Left forelimb (tissue), 1 donor: ENCODE measurements at regions not wholly inside any gene's neighbourhood (a gene's known extent, or its start where the extent isn't known, plus 50 kb on each side); places are given as distances from the start of the nearest gene placed in this dataset.
"Not testable (repeated sequence)": the region's sequence is repeated elsewhere in the genome, so short reads cannot be mapped to it uniquely, and the experiment has no call there.

Experiments
- DNase-seq: peaks from one replicate; pipeline ENCODE4 v3.0.0-alpha.2; 2018; ENCODE audit warnings: low spot score

GRCh38 chr14:37650356-37651037 is 55.1 kb downstream of the TTC6 start:
- DNase-seq = no peak

- no peak for DNase-seq
These were observed 56.6 kb downstream of the TTC6 start for GRCh38 chr14:37652042-37652441.

- DNase-seq = no peak
These were observed 60.0 kb downstream of the TTC6 start for GRCh38 chr14:37655418-37655817.

- DNase-seq = no peak
These were observed 62.7 kb downstream of the TTC6 start for GRCh38 chr14:37658156-37658555.

- DNase-seq = no peak
These were observed 68.1 kb downstream of the TTC6 start for GRCh38 chr14:37663498-37663897.

GRCh38 chr14:37665479-37665878 is 70.0 kb downstream of the TTC6 start:
- no peak for DNase-seq

GRCh38 chr14:37665951-37666350 is 70.5 kb downstream of the TTC6 start:
- no peak for DNase-seq

GRCh38 chr14:37668646-37669045 is 73.2 kb downstream of the TTC6 start:
- no peak for DNase-seq

- no peak for DNase-seq
These were observed 73.8 kb downstream of the TTC6 start for GRCh38 chr14:37669242-37669641.

GRCh38 chr14:37673439-37673838 is 78.0 kb downstream of the TTC6 start:
- DNase-seq = no peak

GRCh38 chr14:37678916-37679315 is 83.5 kb downstream of the TTC6 start:
- no peak for DNase-seq

GRCh38 chr14:37681486-37681885 is 86.1 kb downstream of the TTC6 start:
- DNase-seq = no peak

GRCh38 chr14:37692680-37693079 is 97.3 kb downstream of the TTC6 start:
- DNase-seq = not testable (repeated sequence)

- DNase-seq = not testable (repeated sequence)
These were observed 98.0 kb downstream of the TTC6 start for GRCh38 chr14:37693420-37693819.

GRCh38 chr14:37695866-37696265 is 100.4 kb downstream of the TTC6 start:
- DNase-seq = no peak

GRCh38 chr14:37697489-37698121 is 102.2 kb downstream of the TTC6 start:
- DNase-seq = no peak

- no peak for DNase-seq
These were observed 103.7 kb downstream of the TTC6 start for GRCh38 chr14:37698840-37699777.

GRCh38 chr14:37707716-37708115 is 112.3 kb downstream of the TTC6 start:
- DNase-seq = no peak

- DNase-seq = no peak
These were observed 113.1 kb downstream of the TTC6 start for GRCh38 chr14:37708481-37708880.

GRCh38 chr14:37709419-37710195 is 114.2 kb downstream of the TTC6 start:
- no peak for DNase-seq

- no peak for DNase-seq
These were observed 116.0 kb downstream of the TTC6 start for GRCh38 chr14:37711356-37711830.
